ENCODE measurements at regions not wholly inside any gene's neighbourhood (a gene's known extent, or its start where the extent isn't known, plus 50 kb on each side); places are given as distances from the start of the nearest gene placed in this dataset.

- no peak for TF ChIP-seq ATF1 (CRISPR knock-in tag; IDR thresholded peaks at IDR 0.05)
- TF ChIP-seq ATF1 (tag; IDR thresholded peaks at IDR 0.05), result no peak
These were observed 383.9 kb upstream of the UBE2E2 start (continued) for GRCh38 chr3:22819209-22819608.

DNA sequence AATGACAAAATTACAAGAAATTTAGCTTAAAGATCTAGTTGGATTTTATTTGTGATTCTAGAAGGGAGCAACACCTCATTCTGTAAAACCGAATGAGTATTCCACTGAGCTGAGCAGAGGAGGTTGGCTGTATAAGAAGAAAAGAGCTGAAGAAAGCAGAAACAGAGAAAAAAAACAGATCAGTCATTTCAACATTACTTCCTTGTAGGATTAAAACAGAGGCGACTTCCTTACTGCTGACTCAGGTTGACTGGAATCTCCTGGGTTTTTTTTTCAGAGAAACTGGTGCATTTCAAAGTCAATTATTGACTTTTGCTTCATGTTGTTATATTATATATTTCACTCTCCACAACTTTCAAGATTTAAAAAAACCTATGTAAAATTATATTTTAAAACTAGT is 368.1 kb upstream of the UBE2E2 start:
- FAIRE-seq (no peak), DNase-seq (ENCODE audit: extremely low read depth in 1 of 4, low spot score in 3 of 4) (no peak), ATAC-seq (no peak)
- Histone ChIP-seq H3K4me2 (ENCODE audit: insufficient read depth, low read length) (no peak overlapping the region), H3K9ac (ENCODE audit: insufficient read depth in 1 of 2, low read depth in 2 of 2, low read length in 2 of 2) (no peak overlapping the region), H3K9me3 (replicated peaks; ENCODE audit: control insufficient read depth, insufficient read depth, low read depth, low read length) (no peaks in the 10 kb centered on the region), H3K27me3 (ENCODE audit: control insufficient read depth in 2 of 2, insufficient read depth in 2 of 2, low read length in 2 of 2) (no peaks in the 10 kb centered on the region), H3K79me2 (ENCODE audit: control insufficient read depth, insufficient read depth, low read length) (no peaks in the 10 kb centered on the region), H3K27ac (ENCODE audit: extremely low read depth, low read depth, low read length) (no peak overlapping the region), H3K4me1 (replicated peaks in 1 of 2; ENCODE audit: control insufficient read depth in 2 of 2, insufficient read depth in 2 of 2, low read length in 2 of 2) (no peaks in the 10 kb centered on the region), H2AFZ (ENCODE audit: low read depth, low read length) (no peak overlapping the region), H3K36me3 (ENCODE audit: control insufficient read depth, insufficient read depth, low read length) (no peaks in the 10 kb centered on the region), H4K20me1 (replicated peaks; ENCODE audit: control insufficient read depth, insufficient read depth, low read length) (no peaks in the 10 kb centered on the region), H3K4me3 (no peak overlapping the region), H3K9me1 (ENCODE audit: control insufficient read depth, insufficient read depth, low read length) (no peaks in the 10 kb centered on the region)
- in situ Hi-C loops (cut with MboI), result no loop called here
- BruUV-seq (replicated peaks), result no TSS peak
- intact Hi-C loops (cut with micrococcal nuclease), result no loop called here
- TF ChIP-seq SNIP1 (IDR thresholded peaks at IDR 0.05; ENCODE audit: low read depth) (no peak), FOSL1 (tag; conservative IDR thresholded peaks at IDR 0.05) (no peak), WHSC1 (IDR thresholded peaks at IDR 0.05; ENCODE audit: low read length) (no peak), HCFC1 (IDR thresholded peaks at IDR 0.05; ENCODE audit: low read depth, low read length) (no peak)
- TF ChIP-seq, protein P1, sequence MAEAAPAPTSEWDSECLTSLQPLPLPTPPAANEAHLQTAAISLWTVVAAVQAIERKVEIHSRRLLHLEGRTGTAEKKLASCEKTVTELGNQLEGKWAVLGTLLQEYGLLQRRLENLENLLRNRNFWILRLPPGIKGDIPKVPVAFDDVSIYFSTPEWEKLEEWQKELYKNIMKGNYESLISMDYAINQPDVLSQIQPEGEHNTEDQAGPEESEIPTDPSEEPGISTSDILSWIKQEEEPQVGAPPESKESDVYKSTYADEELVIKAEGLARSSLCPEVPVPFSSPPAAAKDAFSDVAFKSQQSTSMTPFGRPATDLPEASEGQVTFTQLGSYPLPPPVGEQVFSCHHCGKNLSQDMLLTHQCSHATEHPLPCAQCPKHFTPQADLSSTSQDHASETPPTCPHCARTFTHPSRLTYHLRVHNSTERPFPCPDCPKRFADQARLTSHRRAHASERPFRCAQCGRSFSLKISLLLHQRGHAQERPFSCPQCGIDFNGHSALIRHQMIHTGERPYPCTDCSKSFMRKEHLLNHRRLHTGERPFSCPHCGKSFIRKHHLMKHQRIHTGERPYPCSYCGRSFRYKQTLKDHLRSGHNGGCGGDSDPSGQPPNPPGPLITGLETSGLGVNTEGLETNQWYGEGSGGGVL (CRISPR knock-in tag; IDR thresholded peaks at IDR 0.05), result no peak
- ChIA-PET POLR2A (no interaction called here), CTCF (ENCODE audit: low intra/inter-chr PET ratio) (no interaction called here)
- WGBS (ENCODE audit: insufficient coverage, low coverage, missing lambda C conversion rate), result 0% methylated on average over 2 of the region's 2 CpGs
